ENCODE measurements at regions not wholly inside any gene's neighbourhood (a gene's known extent, or its start where the extent isn't known, plus 50 kb on each side); places are given as distances from the start of the nearest gene placed in this dataset.

DNA sequence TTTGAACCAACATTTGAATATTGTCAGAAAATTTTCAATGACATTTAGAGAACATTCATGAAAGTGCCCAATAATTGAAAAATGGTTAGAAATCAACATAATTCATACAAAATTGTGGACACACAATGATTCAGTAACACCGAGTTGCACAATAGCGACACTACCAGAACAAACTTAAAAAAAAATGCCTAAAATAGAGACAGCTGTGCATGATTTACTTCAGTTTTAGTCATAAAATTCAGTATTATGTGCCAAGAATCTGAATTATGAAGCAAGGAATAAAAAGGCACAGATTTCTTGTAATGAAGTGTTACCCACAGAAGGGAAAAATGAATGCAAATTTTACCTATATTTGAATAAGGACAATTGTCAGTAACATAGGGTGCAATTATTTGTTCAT, 396.0 kb downstream of the SEMA3D start:
- TF ChIP-seq, protein P1, sequence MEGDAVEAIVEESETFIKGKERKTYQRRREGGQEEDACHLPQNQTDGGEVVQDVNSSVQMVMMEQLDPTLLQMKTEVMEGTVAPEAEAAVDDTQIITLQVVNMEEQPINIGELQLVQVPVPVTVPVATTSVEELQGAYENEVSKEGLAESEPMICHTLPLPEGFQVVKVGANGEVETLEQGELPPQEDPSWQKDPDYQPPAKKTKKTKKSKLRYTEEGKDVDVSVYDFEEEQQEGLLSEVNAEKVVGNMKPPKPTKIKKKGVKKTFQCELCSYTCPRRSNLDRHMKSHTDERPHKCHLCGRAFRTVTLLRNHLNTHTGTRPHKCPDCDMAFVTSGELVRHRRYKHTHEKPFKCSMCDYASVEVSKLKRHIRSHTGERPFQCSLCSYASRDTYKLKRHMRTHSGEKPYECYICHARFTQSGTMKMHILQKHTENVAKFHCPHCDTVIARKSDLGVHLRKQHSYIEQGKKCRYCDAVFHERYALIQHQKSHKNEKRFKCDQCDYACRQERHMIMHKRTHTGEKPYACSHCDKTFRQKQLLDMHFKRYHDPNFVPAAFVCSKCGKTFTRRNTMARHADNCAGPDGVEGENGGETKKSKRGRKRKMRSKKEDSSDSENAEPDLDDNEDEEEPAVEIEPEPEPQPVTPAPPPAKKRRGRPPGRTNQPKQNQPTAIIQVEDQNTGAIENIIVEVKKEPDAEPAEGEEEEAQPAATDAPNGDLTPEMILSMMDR (IDR thresholded peaks at IDR 0.05; ENCODE audit: low read depth, low read length), result no peak
- TF ChIP-seq EZH2phosphoT487 (IDR thresholded peaks at IDR 0.05; ENCODE audit: low read depth), result no peak
- Histone ChIP-seq H3K4me2 (ENCODE audit: low read length) (no peak overlapping the region), H3K4me3 (ENCODE audit: low read length) (no peak overlapping the region), H3K27ac (ENCODE audit: low read length) (no peak overlapping the region), H2AFZ (ENCODE audit: low read depth, low read length) (no peak overlapping the region), H3K9ac (ENCODE audit: low read length) (no peak overlapping the region), H3K27me3 (ENCODE audit: low read depth, low read length) (no peaks in the 10 kb centered on the region), H3K79me2 (ENCODE audit: low read length) (no peaks in the 10 kb centered on the region), H4K20me1 (ENCODE audit: insufficient read depth, low read length) (no peaks in the 10 kb centered on the region), H3K9me3 (ENCODE audit: insufficient read depth, low read length) (no peaks in the 10 kb centered on the region), H3K4me1 (ENCODE audit: low read length) (no peaks in the 10 kb centered on the region), H3K36me3 (replicated peaks; ENCODE audit: low read depth, low read length) (no peaks in the 10 kb centered on the region)

DNA sequence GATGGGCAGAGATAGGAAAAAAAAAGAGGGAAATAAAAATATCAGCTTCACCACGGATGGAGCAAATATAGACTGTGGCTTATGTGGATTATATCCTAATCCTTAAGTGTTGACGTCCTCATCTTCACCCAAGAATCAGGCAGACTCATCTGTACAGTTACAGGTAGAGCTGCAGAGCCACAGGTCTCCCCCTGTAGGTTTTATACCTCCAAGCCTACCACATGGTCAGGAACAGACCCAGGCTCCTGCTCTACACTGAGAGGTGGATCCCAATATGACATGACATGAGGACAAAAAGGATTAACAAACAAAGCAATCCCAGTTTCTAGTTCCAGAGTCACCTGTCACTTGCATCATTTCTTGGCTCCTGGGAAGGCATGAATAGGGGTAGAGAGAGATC, 400.8 kb downstream of the SEMA3D start:
- H2AFZ ChIP-seq (ENCODE audit: low read depth, low read length), result no peak overlapping the region
- H3K9ac ChIP-seq (ENCODE audit: low read length), result no peak overlapping the region
- no peak overlapping the region for H3K27ac ChIP-seq (ENCODE audit: low read length)
- no peaks in the 10 kb centered on the region for H3K4me1 ChIP-seq (ENCODE audit: low read length)
- H3K27me3 ChIP-seq (ENCODE audit: low read depth, low read length), result no peaks in the 10 kb centered on the region
- no peaks in the 10 kb centered on the region for H3K36me3 ChIP-seq (replicated peaks; ENCODE audit: low read depth, low read length)
- no peak overlapping the region for H3K4me2 ChIP-seq (ENCODE audit: low read length)
- H3K9me3 ChIP-seq (ENCODE audit: insufficient read depth, low read length), result no peaks in the 10 kb centered on the region
- H3K4me3 ChIP-seq (ENCODE audit: low read length), result no peak overlapping the region
- H4K20me1 ChIP-seq (ENCODE audit: insufficient read depth, low read length), result no peaks in the 10 kb centered on the region
- H3K79me2 ChIP-seq (ENCODE audit: low read length), result no peaks in the 10 kb centered on the region
- no peak for TF ChIP-seq EZH2phosphoT487 (IDR thresholded peaks at IDR 0.05; ENCODE audit: low read depth)
- TF ChIP-seq, protein P1 (IDR thresholded peaks at IDR 0.05; ENCODE audit: low read depth, low read length), result no peak

DNA sequence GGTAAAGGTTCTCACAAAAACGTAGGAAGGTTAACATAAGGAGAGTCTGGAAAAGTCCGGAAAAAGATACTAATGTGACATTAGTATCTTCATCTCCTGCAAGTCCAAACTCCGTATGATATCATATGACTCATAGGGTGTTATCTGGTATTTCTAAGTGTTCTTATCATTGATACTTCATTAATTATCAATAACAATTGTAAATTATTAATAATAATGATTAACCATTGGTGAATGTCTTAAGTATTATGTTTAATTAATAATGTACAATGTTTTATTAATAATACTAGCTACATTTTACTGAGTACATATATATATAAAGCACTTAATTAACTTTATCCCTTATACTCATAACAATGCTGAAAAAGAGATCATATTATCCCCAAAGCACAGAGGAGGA, 402.4 kb downstream of the SEMA3D start:
- Histone ChIP-seq H3K27me3 (ENCODE audit: low read depth, low read length) (no peaks in the 10 kb centered on the region), H4K20me1 (ENCODE audit: insufficient read depth, low read length) (no peaks in the 10 kb centered on the region), H3K4me1 (ENCODE audit: low read length) (no peaks in the 10 kb centered on the region), H2AFZ (ENCODE audit: low read depth, low read length) (no peak overlapping the region), H3K79me2 (ENCODE audit: low read length) (no peaks in the 10 kb centered on the region), H3K36me3 (replicated peaks; ENCODE audit: low read depth, low read length) (no peaks in the 10 kb centered on the region), H3K9ac (ENCODE audit: low read length) (no peak overlapping the region), H3K4me3 (ENCODE audit: low read length) (no peak overlapping the region), H3K9me3 (ENCODE audit: insufficient read depth, low read length) (no peaks in the 10 kb centered on the region), H3K27ac (ENCODE audit: low read length) (no peak overlapping the region), H3K4me2 (ENCODE audit: low read length) (no peak overlapping the region)
- TF ChIP-seq, protein P1 (IDR thresholded peaks at IDR 0.05; ENCODE audit: low read depth, low read length), result no peak
- no peak for TF ChIP-seq EZH2phosphoT487 (IDR thresholded peaks at IDR 0.05; ENCODE audit: low read depth)

DNA sequence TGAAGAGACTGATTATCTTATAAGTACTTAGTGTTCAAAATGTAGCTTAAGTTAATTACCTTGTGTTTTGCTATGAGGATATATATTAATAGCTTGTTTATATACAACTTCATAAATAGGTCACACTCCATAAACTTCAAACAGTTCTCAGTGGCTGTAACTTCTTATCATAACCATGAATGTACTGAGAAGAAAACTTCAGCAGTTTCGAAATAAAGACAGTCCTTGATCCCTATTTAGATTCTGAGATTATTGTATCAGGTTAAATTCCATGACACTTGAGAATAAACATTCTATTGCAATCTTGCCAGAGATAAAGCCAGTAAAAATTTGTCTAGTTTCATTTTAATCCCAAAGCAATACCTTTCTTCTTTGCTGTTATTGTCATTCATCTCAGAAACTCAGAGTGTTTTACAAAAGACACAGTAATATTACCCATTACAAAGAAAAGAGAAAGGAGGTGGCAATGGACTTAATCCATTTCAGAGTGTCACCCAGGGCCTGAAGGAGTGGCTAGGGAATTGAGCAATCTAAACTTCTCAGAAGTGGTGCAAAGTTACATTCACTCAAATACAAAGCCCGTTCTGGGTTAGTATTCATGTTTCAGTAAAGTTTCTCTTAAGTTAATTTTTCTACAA, 403.6 kb downstream of the SEMA3D start:
- TF ChIP-seq, protein P1 (IDR thresholded peaks at IDR 0.05; ENCODE audit: low read depth, low read length), result no peak
- TF ChIP-seq EZH2phosphoT487 (IDR thresholded peaks at IDR 0.05; ENCODE audit: low read depth), result no peak
- no peaks in the 10 kb centered on the region for H3K9me3 ChIP-seq (ENCODE audit: insufficient read depth, low read length)
- H3K27ac ChIP-seq (ENCODE audit: low read length), result no peak overlapping the region
- no peak overlapping the region for H2AFZ ChIP-seq (ENCODE audit: low read depth, low read length)
- no peaks in the 10 kb centered on the region for H3K36me3 ChIP-seq (replicated peaks; ENCODE audit: low read depth, low read length)
- no peak overlapping the region for H3K4me2 ChIP-seq (ENCODE audit: low read length)
- no peaks in the 10 kb centered on the region for H3K4me1 ChIP-seq (ENCODE audit: low read length)
- H3K79me2 ChIP-seq (ENCODE audit: low read length), result no peaks in the 10 kb centered on the region
- no peak overlapping the region for H3K4me3 ChIP-seq (ENCODE audit: low read length)
- no peak overlapping the region for H3K9ac ChIP-seq (ENCODE audit: low read length)
- H4K20me1 ChIP-seq (ENCODE audit: insufficient read depth, low read length), result no peaks in the 10 kb centered on the region
- H3K27me3 ChIP-seq (ENCODE audit: low read depth, low read length), result no peaks in the 10 kb centered on the region

Measured in OCI-LY3 (cell line).